ENCODE measurements at regions not wholly inside any gene's neighbourhood (a gene's known extent, or its start where the extent isn't known, plus 50 kb on each side); places are given as distances from the start of the nearest gene placed in this dataset.

DNA sequence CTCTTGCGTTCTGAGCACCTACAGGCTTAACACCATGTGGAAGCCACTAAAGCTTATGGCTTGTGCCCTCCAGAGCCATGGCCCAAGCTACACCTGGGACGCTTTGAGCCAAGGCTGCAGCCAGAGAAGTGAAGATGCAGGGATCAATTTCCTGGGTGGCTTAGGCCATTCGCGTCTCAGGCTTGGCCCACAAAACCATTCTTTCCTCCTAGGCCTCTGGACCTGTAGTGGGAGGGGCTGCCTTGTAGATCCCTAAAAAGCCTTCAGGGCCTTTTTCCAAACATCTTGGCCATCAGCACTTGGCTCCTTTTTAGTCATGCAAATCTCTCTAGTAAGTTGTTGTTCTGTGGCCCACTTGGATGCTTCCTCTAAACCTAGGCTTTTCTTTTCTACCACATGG lies 401.7 kb upstream of the RUNX1 start:
- TF ChIP-seq EZH2 (IDR thresholded peaks at IDR 0.05; ENCODE audit: insufficient read depth, poor library complexity, severe bottlenecking) (no peak), EZH2phosphoT487 (IDR thresholded peaks at IDR 0.05; ENCODE audit: insufficient read depth, low read depth) (no peak)
